Osteoblast (primary cell): ENCODE measurements at regions not wholly inside any gene's neighbourhood (a gene's known extent, or its start where the extent isn't known, plus 50 kb on each side); places are given as distances from the start of the nearest gene placed in this dataset.

ENCODE experiments used
- DNase-seq: peaks from one replicate; pipeline ENCODE4 v3.0.0; 2011; ENCODE audit warnings: low spot score, mixed read lengths; ENCODE audit not compliant: insufficient read length; ENCODE audit errors: missing footprints
- H2AFZ ChIP-seq: 2 replicates; pipeline ENCODE4 v1.6.0; 2011; ENCODE audit warnings: mild to moderate bottlenecking, low read length
- H3K27ac ChIP-seq: 2 replicates; pipeline ENCODE4 v1.5.1; 2011; ENCODE audit warnings: mild to moderate bottlenecking, low read depth, low read length, moderate library complexity
- H3K27me3 ChIP-seq: 2 replicates; pipeline ENCODE4 v1.6.0; 2012; ENCODE audit warnings: mild to moderate bottlenecking, control low read depth, inconsistent platforms, low read length, moderate library complexity; ENCODE audit not compliant: insufficient read depth
- H3K36me3 ChIP-seq: 2 replicates; pipeline ENCODE4 v1.5.1; 2011; ENCODE audit warnings: mild to moderate bottlenecking, low read length, control low read depth, moderate library complexity; ENCODE audit not compliant: insufficient read depth
- H3K4me1 ChIP-seq: 2 replicates; pipeline ENCODE4 v1.5.1; 2011; ENCODE audit warnings: mild to moderate bottlenecking, low read length, control low read depth, moderate library complexity; ENCODE audit not compliant: insufficient read depth
- H3K4me2 ChIP-seq: 2 replicates; pipeline ENCODE4 v1.6.0; 2011; ENCODE audit warnings: mild to moderate bottlenecking, low read length; ENCODE audit not compliant: insufficient read depth
- H3K4me3 ChIP-seq: fragments of 200-600 bp; sonication (generic); 3 replicates; pipeline ENCODE4 v1.5.1; 2012; ENCODE audit warnings: mild to moderate bottlenecking, low read length, inconsistent platforms; ENCODE audit not compliant: insufficient read depth
- H3K79me2 ChIP-seq: 2 replicates; pipeline ENCODE4 v1.6.0; 2012; ENCODE audit warnings: mild to moderate bottlenecking, low read length, control low read depth, inconsistent platforms; ENCODE audit not compliant: insufficient read depth
- H3K9me3 ChIP-seq: 2 replicates; pipeline ENCODE4 v1.5.1; 2011; ENCODE audit warnings: low read depth, low read length, control low read depth
- H4K20me1 ChIP-seq: 2 replicates; pipeline ENCODE4 v1.6.0; 2012; ENCODE audit warnings: mild to moderate bottlenecking, low read length, control low read depth; ENCODE audit not compliant: insufficient read depth
- TF ChIP-seq, protein P1 (sequence below): IDR thresholded peaks from 2 replicates; pipeline ENCODE4 v1.5.1; 2011; ENCODE audit warnings: mild to moderate bottlenecking, low read depth, low read length, moderate library complexity; ENCODE audit errors: extremely low read depth

DNA sequence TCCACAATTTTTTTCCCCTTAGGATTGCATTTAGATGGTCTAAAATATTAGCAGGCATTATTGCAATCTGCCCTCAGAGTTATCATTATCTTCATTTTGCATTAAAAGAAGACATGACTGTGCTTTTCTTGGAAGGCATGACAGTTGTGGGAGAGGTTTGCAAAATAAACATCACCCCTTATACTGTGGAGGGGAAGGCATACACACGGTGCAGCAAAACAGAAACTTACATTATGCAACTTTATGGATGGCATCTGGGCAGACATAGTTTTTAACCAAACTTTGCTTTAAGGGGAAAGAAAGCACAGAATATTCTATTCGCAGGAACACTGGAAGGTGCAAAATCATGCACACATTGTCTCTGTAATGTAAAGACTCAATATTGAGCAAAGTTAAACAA, 505.8 kb upstream of the ADAMTS16 start:
- H3K79me2 ChIP-seq: no peaks in the 10 kb centered on the region
- no peak overlapping the region for H2AFZ ChIP-seq
- H3K9me3 ChIP-seq: peaks cover 3% of the 10 kb centered on the region
- H3K27me3 ChIP-seq: no peaks in the 10 kb centered on the region
- no peak overlapping the region for H3K27ac ChIP-seq
- no peaks in the 10 kb centered on the region for H3K36me3 ChIP-seq
- TF ChIP-seq, protein P1, sequence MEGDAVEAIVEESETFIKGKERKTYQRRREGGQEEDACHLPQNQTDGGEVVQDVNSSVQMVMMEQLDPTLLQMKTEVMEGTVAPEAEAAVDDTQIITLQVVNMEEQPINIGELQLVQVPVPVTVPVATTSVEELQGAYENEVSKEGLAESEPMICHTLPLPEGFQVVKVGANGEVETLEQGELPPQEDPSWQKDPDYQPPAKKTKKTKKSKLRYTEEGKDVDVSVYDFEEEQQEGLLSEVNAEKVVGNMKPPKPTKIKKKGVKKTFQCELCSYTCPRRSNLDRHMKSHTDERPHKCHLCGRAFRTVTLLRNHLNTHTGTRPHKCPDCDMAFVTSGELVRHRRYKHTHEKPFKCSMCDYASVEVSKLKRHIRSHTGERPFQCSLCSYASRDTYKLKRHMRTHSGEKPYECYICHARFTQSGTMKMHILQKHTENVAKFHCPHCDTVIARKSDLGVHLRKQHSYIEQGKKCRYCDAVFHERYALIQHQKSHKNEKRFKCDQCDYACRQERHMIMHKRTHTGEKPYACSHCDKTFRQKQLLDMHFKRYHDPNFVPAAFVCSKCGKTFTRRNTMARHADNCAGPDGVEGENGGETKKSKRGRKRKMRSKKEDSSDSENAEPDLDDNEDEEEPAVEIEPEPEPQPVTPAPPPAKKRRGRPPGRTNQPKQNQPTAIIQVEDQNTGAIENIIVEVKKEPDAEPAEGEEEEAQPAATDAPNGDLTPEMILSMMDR: no peak
- no peak for DNase-seq
- H3K4me2 ChIP-seq: no peak overlapping the region
- H4K20me1 ChIP-seq: no peaks in the 10 kb centered on the region
- no peaks in the 10 kb centered on the region for H3K4me1 ChIP-seq
- H3K4me3 ChIP-seq: no peak overlapping the region

DNA sequence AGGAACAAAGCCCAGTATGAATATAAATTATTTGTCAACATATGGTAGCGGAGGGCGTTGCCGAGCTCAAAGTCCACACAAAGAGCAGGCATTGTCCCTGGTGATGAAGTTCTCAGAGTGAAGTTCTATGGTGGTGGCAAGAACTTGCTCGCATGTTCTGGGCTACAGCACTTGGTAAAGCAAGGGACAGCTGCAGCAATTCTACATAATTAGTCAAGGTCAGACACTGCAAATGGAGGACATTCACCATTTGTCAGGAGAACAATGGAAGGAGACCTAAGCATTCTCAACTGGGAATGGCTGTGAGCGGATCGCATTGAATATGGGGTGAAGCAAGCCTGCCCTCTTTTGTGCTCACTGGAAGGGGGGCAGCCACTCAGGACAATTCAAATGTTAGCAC, 503.8 kb upstream of the ADAMTS16 start:
- Histone ChIP-seq H3K4me1 (no peaks in the 10 kb centered on the region), H4K20me1 (no peaks in the 10 kb centered on the region), H3K27ac (no peak overlapping the region), H3K27me3 (no peaks in the 10 kb centered on the region), H3K79me2 (no peaks in the 10 kb centered on the region), H3K36me3 (no peaks in the 10 kb centered on the region), H3K4me3 (no peak overlapping the region), H2AFZ (no peak overlapping the region), H3K4me2 (no peak overlapping the region), H3K9me3 (peaks cover 2% of the 10 kb centered on the region)
- TF ChIP-seq, protein P1: no peak
- DNase-seq: peak; percentile 6

DNA sequence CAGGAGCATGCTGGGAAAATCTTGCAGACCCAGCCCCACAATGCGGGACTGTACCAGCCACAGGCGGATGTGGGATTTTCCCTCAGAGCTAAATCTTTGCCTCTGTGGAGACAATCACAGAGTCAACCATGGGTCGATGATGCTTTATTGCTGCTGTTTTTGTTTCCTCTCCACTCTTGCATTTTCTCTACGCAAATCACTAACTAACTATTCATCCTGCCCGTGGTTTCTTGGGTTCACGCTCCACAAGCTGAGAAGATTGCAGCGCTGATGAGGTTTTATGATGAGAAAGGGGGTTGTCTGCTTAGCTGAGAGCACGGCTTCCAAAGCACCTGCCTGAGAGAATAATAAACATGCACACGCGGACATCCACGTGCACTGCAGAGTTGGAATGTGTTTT, 500.2 kb upstream of the ADAMTS16 start:
- Histone ChIP-seq H3K36me3 (no peaks in the 10 kb centered on the region), H3K4me1 (no peaks in the 10 kb centered on the region), H3K4me3 (no peak overlapping the region), H3K27me3 (no peaks in the 10 kb centered on the region), H3K4me2 (no peak overlapping the region), H3K27ac (no peak overlapping the region), H2AFZ (no peak overlapping the region), H4K20me1 (no peaks in the 10 kb centered on the region), H3K9me3 (peaks cover 2% of the 10 kb centered on the region), H3K79me2 (no peaks in the 10 kb centered on the region)
- TF ChIP-seq, protein P1: no peak
- no peak for DNase-seq

DNA sequence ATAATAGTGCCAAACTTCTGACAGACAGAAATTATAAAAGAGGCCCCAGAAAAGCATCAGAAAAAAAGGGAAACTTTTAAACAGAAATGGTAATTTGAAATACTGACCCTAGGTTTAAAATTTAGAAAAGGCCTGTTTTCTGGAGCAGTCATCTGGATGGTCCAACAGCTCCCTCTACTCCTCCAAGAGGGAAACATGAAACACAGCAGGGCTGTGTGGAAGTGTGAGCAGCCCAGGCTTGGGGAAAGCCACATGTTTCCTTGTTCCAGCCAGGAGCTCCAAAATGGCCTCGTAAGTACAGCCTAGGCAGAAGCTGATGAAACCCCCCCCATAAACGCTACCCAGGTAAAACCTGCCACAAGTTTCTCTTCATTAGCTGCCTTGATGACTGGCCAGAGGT, 499.3 kb upstream of the ADAMTS16 start:
- Histone ChIP-seq H3K27me3 (no peaks in the 10 kb centered on the region), H4K20me1 (no peaks in the 10 kb centered on the region), H3K4me3 (no peak overlapping the region), H3K36me3 (no peaks in the 10 kb centered on the region), H3K4me1 (no peaks in the 10 kb centered on the region), H3K27ac (no peak overlapping the region), H2AFZ (no peak overlapping the region), H3K4me2 (no peak overlapping the region), H3K9me3 (peaks cover 2% of the 10 kb centered on the region), H3K79me2 (no peaks in the 10 kb centered on the region)
- DNase-seq: no peak
- TF ChIP-seq, protein P1: no peak
